ENCODE measurements at regions not wholly inside any gene's neighbourhood (a gene's known extent, or its start where the extent isn't known, plus 50 kb on each side); places are given as distances from the start of the nearest gene placed in this dataset.

GRCh38 chr13:61466280-61466679 lies 50.6 kb upstream of the PCDH20 start:
- no peak for TF ChIP-seq GATA2 (IDR thresholded peaks at IDR 0.05; ENCODE audit: low read depth, low read length)
- TF ChIP-seq GATA3 (IDR thresholded peaks at IDR 0.05; ENCODE audit: low read depth, low read length), result no peak
